Right atrium auricular region (tissue), 2 donors: ENCODE measurements at regions not wholly inside any gene's neighbourhood (a gene's known extent, or its start where the extent isn't known, plus 50 kb on each side); places are given as distances from the start of the nearest gene placed in this dataset.
A peak's percentile ranks its signal among the peaks of the same experiment; 100 is the strongest.

Source experiments
- DNase-seq: peaks from one replicate; pipeline ENCODE4 v3.0.0-alpha.2; 2019; ENCODE audit warnings: low spot score
- H3K27ac ChIP-seq, 2 donors: fragments of 200-600 bp; sonication (generic); 1 replicate in 1 of 2; 2 replicates in 1 of 2; pipeline ENCODE4 v1.5.1; 2016 to 2019
- H3K27me3 ChIP-seq, 2 donors: fragments of 200-600 bp; sonication (generic); one replicate each; pipeline versions ENCODE4 v1.5.1 to v1.6.0; 2017 to 2019
- H3K36me3 ChIP-seq: fragments of 200-600 bp; sonication (generic); one replicate; pipeline ENCODE4 v1.5.1; 2016
- H3K4me1 ChIP-seq, 2 donors: fragments of 200-600 bp; sonication (generic); one replicate each; pipeline versions ENCODE4 v1.5.1 to v1.6.0; 2017 to 2019
- H3K4me3 ChIP-seq, 2 donors: fragments of 200-600 bp; sonication (generic); 1 replicate in 1 of 2; 2 replicates in 1 of 2; pipeline ENCODE4 v1.5.1; 2017 to 2019; ENCODE audit warnings: mild to moderate bottlenecking in 1 of 2, moderate library complexity in 1 of 2
- H3K9me3 ChIP-seq, 2 donors: fragments of 200-600 bp; sonication (generic); one replicate each; pipeline ENCODE4 v1.5.1; 2019
- CTCF ChIP-seq, 2 donors: fragments of 200-600 bp; sonication (generic); IDR thresholded peaks; one replicate each; pipeline ENCODE4 v1.5.1; 2019; ENCODE audit warnings: antibody characterized with exemption in 2 of 2

- Histone ChIP-seq H3K4me1 (peaks cover 0 to 31% of the 10 kb centered on the region in 2 donors), H3K27me3 (no peaks in the 10 kb centered on the region), H3K4me3 (no peak overlapping the region), H3K27ac (peak overlapping the region; percentile 13 to 30), H3K9me3 (no peaks in the 10 kb centered on the region), H3K36me3 (no peaks in the 10 kb centered on the region)
- DNase-seq = no peak
- TF ChIP-seq CTCF (IDR thresholded peaks at IDR 0.05) = no peak
Observed at GRCh38 chr17:27240086-27240801, 53.7 kb upstream of the WSB1 start.

- Histone ChIP-seq H3K36me3 (no peaks in the 10 kb centered on the region), H3K27me3 (no peaks in the 10 kb centered on the region), H3K4me1 (peaks cover 0 to 37% of the 10 kb centered on the region in 2 donors), H3K4me3 (no peak overlapping the region), H3K9me3 (no peaks in the 10 kb centered on the region), H3K27ac (peak overlapping the region; percentile 13 to 30)
- TF ChIP-seq CTCF (IDR thresholded peaks at IDR 0.05) = no peak
- DNase-seq = no peak
Observed at GRCh38 chr17:27240802-27241155, 53.1 kb upstream of the WSB1 start.

GRCh38 chr17:27241346-27241946 is 52.5 kb upstream of the WSB1 start:
- Histone ChIP-seq H3K4me1 (peaks cover 0 to 43% of the 10 kb centered on the region in 2 donors), H3K27me3 (no peaks in the 10 kb centered on the region), H3K27ac (no peak overlapping the region), H3K36me3 (no peaks in the 10 kb centered on the region), H3K9me3 (no peaks in the 10 kb centered on the region), H3K4me3 (no peak overlapping the region)
- no peak for DNase-seq
- no peak for TF ChIP-seq CTCF (IDR thresholded peaks at IDR 0.05)

- no peaks in the 10 kb centered on the region for H3K9me3 ChIP-seq
- no peak overlapping the region for H3K4me3 ChIP-seq
- DNase-seq = no peak
- no peak for TF ChIP-seq CTCF (IDR thresholded peaks at IDR 0.05)
- H3K27ac ChIP-seq = no peak overlapping the region
- H3K27me3 ChIP-seq = no peaks in the 10 kb centered on the region
- peaks cover 0 to 57% of the 10 kb centered on the region in 2 donors for H3K4me1 ChIP-seq
- H3K36me3 ChIP-seq = no peaks in the 10 kb centered on the region
Observed at GRCh38 chr17:27242951-27243350, 51.0 kb upstream of the WSB1 start.

- Histone ChIP-seq H3K4me3 (no peak overlapping the region), H3K36me3 (no peaks in the 10 kb centered on the region), H3K9me3 (no peaks in the 10 kb centered on the region), H3K27me3 (no peaks in the 10 kb centered on the region), H3K4me1 (peaks cover 0 to 59% of the 10 kb centered on the region in 2 donors), H3K27ac (peak overlapping the region; percentile 83 to 84)
- TF ChIP-seq CTCF (IDR thresholded peaks at IDR 0.05) = no peak
- no peak for DNase-seq
Observed at GRCh38 chr17:27244011-27244410, 49.9 kb upstream of the WSB1 start.
